ENCODE measurements at regions not wholly inside any gene's neighbourhood (a gene's known extent, or its start where the extent isn't known, plus 50 kb on each side); places are given as distances from the start of the nearest gene placed in this dataset.
A peak's percentile ranks its signal among the peaks of the same experiment; 100 is the strongest.

- TF ChIP-seq CTCF (conservative IDR thresholded peaks at IDR 0.05) = no peak
- DNase-seq (ENCODE audit: extremely low spot score, unreplicated experiment) = no peak
- no peaks in the 10 kb centered on the region for H3K9me3 Mint-ChIP-seq
- H3K4me1 Mint-ChIP-seq (ENCODE audit: unreplicated experiment) = peaks cover 49% of the 10 kb centered on the region
- no peaks in the 10 kb centered on the region for H3K27me3 Mint-ChIP-seq
- H3K36me3 Mint-ChIP-seq = no peaks in the 10 kb centered on the region
- no peak overlapping the region for H3K27ac Mint-ChIP-seq
- H3K4me3 Mint-ChIP-seq = no peak overlapping the region
These were observed 150.4 kb upstream of the POU5F2 start for GRCh38 chr5:93891491-93892480.

DNA sequence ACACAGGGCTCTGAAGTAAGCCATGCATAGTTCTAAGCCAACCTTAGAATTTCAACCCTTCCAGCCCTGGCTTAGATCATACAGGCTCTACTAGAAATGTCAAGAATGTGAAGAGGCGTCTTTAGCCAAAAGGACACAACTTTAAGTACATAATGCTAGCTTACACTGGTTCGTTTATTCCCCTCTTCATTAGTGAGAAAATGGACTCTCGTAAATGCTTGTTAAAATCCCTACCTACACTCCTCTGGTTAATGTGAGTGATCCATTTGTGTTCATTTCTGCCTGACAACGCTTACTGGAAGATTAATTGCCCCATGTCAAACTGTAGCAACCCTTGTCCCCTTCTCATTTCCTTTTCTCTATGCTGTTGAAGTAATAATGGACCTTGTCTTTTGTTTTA, 149.3 kb upstream of the POU5F2 start:
- Mint-ChIP-seq H3K4me1 (ENCODE audit: unreplicated experiment) (peaks cover 61% of the 10 kb centered on the region), H3K27me3 (no peaks in the 10 kb centered on the region), H3K36me3 (no peaks in the 10 kb centered on the region), H3K9me3 (no peaks in the 10 kb centered on the region), H3K27ac (peak overlapping the region; percentile 8), H3K4me3 (peak overlapping the region; percentile 5)
- TF ChIP-seq CTCF (conservative IDR thresholded peaks at IDR 0.05) = no peak
- DNase-seq (ENCODE audit: extremely low spot score, unreplicated experiment) = no peak

- Mint-ChIP-seq H3K4me1 (ENCODE audit: unreplicated experiment) (peaks cover 53% of the 10 kb centered on the region), H3K36me3 (no peaks in the 10 kb centered on the region), H3K27ac (no peak overlapping the region), H3K27me3 (no peaks in the 10 kb centered on the region), H3K4me3 (no peak overlapping the region), H3K9me3 (no peaks in the 10 kb centered on the region)
- TF ChIP-seq CTCF (conservative IDR thresholded peaks at IDR 0.05) = no peak
- DNase-seq (ENCODE audit: extremely low spot score, unreplicated experiment) = no peak
These were observed 146.3 kb upstream of the POU5F2 start for GRCh38 chr5:93887678-93888077.

DNA sequence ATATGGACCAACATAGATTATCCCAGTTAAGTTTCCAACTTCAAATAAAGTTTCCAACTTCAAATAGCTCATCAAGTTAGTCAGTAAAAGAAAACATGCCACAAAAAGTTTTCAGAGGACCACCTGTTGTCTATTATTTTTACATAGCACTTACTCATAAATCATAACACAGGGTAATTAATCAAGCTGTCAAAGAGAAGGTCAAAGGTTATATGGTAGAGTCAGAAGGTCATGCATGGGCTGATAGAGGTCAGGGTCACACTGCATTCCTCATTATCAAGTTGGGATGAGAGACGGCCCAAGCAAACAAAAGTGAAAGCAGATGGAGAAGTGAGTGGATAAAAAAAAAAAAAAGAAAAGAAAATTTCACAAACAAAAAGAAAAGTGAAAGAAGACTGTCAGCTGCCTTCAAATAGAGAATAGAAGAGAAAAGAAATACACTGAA, 145.5 kb upstream of the POU5F2 start:
- H3K4me1 Mint-ChIP-seq (ENCODE audit: unreplicated experiment) = peaks cover 45% of the 10 kb centered on the region
- no peaks in the 10 kb centered on the region for H3K9me3 Mint-ChIP-seq
- peak overlapping the region; percentile 15 for H3K27ac Mint-ChIP-seq
- H3K36me3 Mint-ChIP-seq = no peaks in the 10 kb centered on the region
- peak overlapping the region; percentile 19 for H3K4me3 Mint-ChIP-seq
- no peak for DNase-seq (ENCODE audit: extremely low spot score, unreplicated experiment)
- H3K27me3 Mint-ChIP-seq = no peaks in the 10 kb centered on the region
- TF ChIP-seq CTCF (conservative IDR thresholded peaks at IDR 0.05) = no peak

GRCh38 chr5:93886098-93886806, 144.9 kb upstream of the POU5F2 start:
- Mint-ChIP-seq H3K4me1 (ENCODE audit: unreplicated experiment) (peaks cover 38% of the 10 kb centered on the region), H3K9me3 (no peaks in the 10 kb centered on the region), H3K27ac (peak overlapping the region; percentile 15), H3K36me3 (no peaks in the 10 kb centered on the region), H3K27me3 (no peaks in the 10 kb centered on the region), H3K4me3 (no peak overlapping the region)
- no peak for TF ChIP-seq CTCF (conservative IDR thresholded peaks at IDR 0.05)
- no peak for DNase-seq (ENCODE audit: extremely low spot score, unreplicated experiment)
